ENCODE measurements at regions not wholly inside any gene's neighbourhood (a gene's known extent, or its start where the extent isn't known, plus 50 kb on each side); places are given as distances from the start of the nearest gene placed in this dataset.

DNA sequence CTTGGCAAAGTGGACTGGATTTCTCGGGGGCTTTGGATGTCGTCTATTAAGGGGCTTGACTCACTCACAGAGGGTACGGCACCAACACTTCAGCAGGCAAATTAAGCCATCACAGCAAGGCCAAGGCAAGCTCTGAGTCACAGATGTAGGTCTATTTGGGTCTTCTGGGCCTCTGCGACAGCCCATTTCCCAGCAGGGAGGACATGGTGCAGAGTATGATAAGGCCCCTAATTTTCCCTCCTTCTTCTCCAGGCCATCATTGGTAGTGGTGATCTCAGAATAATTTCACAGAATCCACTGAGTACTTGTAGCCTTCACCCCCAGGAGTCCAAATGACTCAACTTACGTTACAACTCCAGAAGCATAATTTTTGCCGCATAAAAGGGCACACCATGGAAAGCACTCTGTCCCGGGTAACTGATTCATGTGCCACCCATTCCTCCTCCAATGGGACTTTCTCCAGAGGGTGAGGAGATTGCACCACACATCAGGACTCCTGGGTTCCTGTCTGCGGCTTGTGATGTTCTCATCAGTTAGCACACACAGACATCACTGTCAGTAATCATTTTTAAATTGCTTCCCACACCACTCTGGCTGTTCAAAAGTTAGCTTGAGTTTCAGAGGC is 164.9 kb downstream of the TXNL1 start:
- TF ChIP-seq, protein P1, sequence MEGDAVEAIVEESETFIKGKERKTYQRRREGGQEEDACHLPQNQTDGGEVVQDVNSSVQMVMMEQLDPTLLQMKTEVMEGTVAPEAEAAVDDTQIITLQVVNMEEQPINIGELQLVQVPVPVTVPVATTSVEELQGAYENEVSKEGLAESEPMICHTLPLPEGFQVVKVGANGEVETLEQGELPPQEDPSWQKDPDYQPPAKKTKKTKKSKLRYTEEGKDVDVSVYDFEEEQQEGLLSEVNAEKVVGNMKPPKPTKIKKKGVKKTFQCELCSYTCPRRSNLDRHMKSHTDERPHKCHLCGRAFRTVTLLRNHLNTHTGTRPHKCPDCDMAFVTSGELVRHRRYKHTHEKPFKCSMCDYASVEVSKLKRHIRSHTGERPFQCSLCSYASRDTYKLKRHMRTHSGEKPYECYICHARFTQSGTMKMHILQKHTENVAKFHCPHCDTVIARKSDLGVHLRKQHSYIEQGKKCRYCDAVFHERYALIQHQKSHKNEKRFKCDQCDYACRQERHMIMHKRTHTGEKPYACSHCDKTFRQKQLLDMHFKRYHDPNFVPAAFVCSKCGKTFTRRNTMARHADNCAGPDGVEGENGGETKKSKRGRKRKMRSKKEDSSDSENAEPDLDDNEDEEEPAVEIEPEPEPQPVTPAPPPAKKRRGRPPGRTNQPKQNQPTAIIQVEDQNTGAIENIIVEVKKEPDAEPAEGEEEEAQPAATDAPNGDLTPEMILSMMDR (conservative IDR thresholded peaks at IDR 0.05), result no peak
- Mint-ChIP-seq H3K27ac (ENCODE audit: unreplicated experiment) (no peak overlapping the region), H3K27me3 (ENCODE audit: low read depth) (no peaks in the 10 kb centered on the region), H3K9me3 (peaks cover 3% of the 10 kb centered on the region), H3K4me1 (no peaks in the 10 kb centered on the region), H3K4me3 (no peak overlapping the region), H3K36me3 (ENCODE audit: low read depth) (peaks cover 3% of the 10 kb centered on the region)
- no peak for DNase-seq (ENCODE audit: low read depth, low spot score)

- TF ChIP-seq, protein P1 (conservative IDR thresholded peaks at IDR 0.05), result no peak
- no peaks in the 10 kb centered on the region for H3K4me1 Mint-ChIP-seq
- peak overlapping the region; percentile 67 for H3K27ac Mint-ChIP-seq (ENCODE audit: unreplicated experiment)
- peaks cover 5% of the 10 kb centered on the region for H3K36me3 Mint-ChIP-seq (ENCODE audit: low read depth)
- no peak for DNase-seq (ENCODE audit: low read depth, low spot score)
- H3K27me3 Mint-ChIP-seq (ENCODE audit: low read depth), result no peaks in the 10 kb centered on the region
- H3K4me3 Mint-ChIP-seq, result no peak overlapping the region
- H3K9me3 Mint-ChIP-seq, result peaks cover 3% of the 10 kb centered on the region
Measured at GRCh38 chr18:56470406-56471351, 167.7 kb downstream of the TXNL1 start.

DNA sequence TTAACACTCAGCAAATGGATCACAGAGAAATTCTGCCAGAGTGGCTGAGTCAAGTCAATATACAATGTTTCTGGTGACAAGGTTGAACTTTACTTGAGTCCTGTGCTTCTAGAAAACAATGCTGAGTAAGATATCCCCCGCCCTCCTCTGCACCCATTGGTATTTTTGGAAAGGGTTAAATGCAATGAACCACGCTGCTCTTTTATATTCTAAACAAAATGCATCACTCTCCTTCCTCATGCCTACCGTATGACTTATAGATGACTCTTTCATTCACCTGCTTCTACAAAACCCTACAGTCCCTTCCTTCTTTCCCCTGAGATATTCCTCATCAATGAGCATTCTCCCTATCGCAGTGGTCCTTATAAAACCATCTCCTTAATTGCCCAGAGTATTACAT is 168.8 kb downstream of the TXNL1 start:
- Mint-ChIP-seq H3K4me3 (no peak overlapping the region), H3K9me3 (peaks cover 11% of the 10 kb centered on the region), H3K27ac (ENCODE audit: unreplicated experiment) (no peak overlapping the region), H3K4me1 (no peaks in the 10 kb centered on the region), H3K36me3 (ENCODE audit: low read depth) (peaks cover 6% of the 10 kb centered on the region), H3K27me3 (ENCODE audit: low read depth) (no peaks in the 10 kb centered on the region)
- TF ChIP-seq, protein P1 (conservative IDR thresholded peaks at IDR 0.05), result no peak
- no peak for DNase-seq (ENCODE audit: low read depth, low spot score)

- H3K4me3 Mint-ChIP-seq, result no peak overlapping the region
Measured at GRCh38 chr18:56468396-56468795, 170.0 kb downstream of the TXNL1 start.

GRCh38 chr18:56462276-56462675 is 176.1 kb downstream of the TXNL1 start:
- H3K4me3 Mint-ChIP-seq, result no peak overlapping the region
- no peaks in the 10 kb centered on the region for H3K27me3 Mint-ChIP-seq (ENCODE audit: low read depth)
- peaks cover 20% of the 10 kb centered on the region for H3K9me3 Mint-ChIP-seq

More at GRCh38 chr18:56468396-56468795, 170.0 kb downstream of the TXNL1 start:
- H3K27ac Mint-ChIP-seq (ENCODE audit: unreplicated experiment), result no peak overlapping the region
- DNase-seq (ENCODE audit: low read depth, low spot score), result no peak
- TF ChIP-seq, protein P1 (conservative IDR thresholded peaks at IDR 0.05), result no peak
- peaks cover 6% of the 10 kb centered on the region for H3K36me3 Mint-ChIP-seq (ENCODE audit: low read depth)
- H3K4me1 Mint-ChIP-seq, result no peaks in the 10 kb centered on the region
- H3K9me3 Mint-ChIP-seq, result peaks cover 14% of the 10 kb centered on the region
- H3K27me3 Mint-ChIP-seq (ENCODE audit: low read depth), result no peaks in the 10 kb centered on the region

More at GRCh38 chr18:56462276-56462675, 176.1 kb downstream of the TXNL1 start:
- H3K4me1 Mint-ChIP-seq, result no peaks in the 10 kb centered on the region
- DNase-seq (ENCODE audit: low read depth, low spot score), result no peak
- no peak overlapping the region for H3K27ac Mint-ChIP-seq (ENCODE audit: unreplicated experiment)
- peaks cover 3% of the 10 kb centered on the region for H3K36me3 Mint-ChIP-seq (ENCODE audit: low read depth)
- TF ChIP-seq, protein P1 (conservative IDR thresholded peaks at IDR 0.05), result no peak
